ENCODE measurements at regions not wholly inside any gene's neighbourhood (a gene's known extent, or its start where the extent isn't known, plus 50 kb on each side); places are given as distances from the start of the nearest gene placed in this dataset.
"Not testable (repeated sequence)": the region's sequence is repeated elsewhere in the genome, so short reads cannot be mapped to it uniquely, and the experiment has no call there.

- Histone ChIP-seq H3K4me3 (replicated peaks in 1 of 3) (no peak overlapping the region), H3K36me3 (no peaks in the 10 kb centered on the region), H3K27me3 (no peaks in the 10 kb centered on the region), H3K9me3 (no peaks in the 10 kb centered on the region), H3K4me1 (peaks cover 0 to 9% of the 10 kb centered on the region in 2 donors), H3K27ac (no peak overlapping the region)
- TF ChIP-seq, protein P1, sequence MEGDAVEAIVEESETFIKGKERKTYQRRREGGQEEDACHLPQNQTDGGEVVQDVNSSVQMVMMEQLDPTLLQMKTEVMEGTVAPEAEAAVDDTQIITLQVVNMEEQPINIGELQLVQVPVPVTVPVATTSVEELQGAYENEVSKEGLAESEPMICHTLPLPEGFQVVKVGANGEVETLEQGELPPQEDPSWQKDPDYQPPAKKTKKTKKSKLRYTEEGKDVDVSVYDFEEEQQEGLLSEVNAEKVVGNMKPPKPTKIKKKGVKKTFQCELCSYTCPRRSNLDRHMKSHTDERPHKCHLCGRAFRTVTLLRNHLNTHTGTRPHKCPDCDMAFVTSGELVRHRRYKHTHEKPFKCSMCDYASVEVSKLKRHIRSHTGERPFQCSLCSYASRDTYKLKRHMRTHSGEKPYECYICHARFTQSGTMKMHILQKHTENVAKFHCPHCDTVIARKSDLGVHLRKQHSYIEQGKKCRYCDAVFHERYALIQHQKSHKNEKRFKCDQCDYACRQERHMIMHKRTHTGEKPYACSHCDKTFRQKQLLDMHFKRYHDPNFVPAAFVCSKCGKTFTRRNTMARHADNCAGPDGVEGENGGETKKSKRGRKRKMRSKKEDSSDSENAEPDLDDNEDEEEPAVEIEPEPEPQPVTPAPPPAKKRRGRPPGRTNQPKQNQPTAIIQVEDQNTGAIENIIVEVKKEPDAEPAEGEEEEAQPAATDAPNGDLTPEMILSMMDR (IDR thresholded peaks at IDR 0.05): no peak
- no peak for TF ChIP-seq POLR2A (IDR thresholded peaks at IDR 0.05)
- WGBS, 2 donors: 70 to 88% methylated on average over 1 of the region's 1 CpG
- intact Hi-C loops (cut with DNase I): no loop called here
- no peak for DNase-seq
Observed at GRCh38 chr21:15976807-15977206, 247.0 kb downstream of the USP25 start.

GRCh38 chr21:15978215-15978738 is 248.5 kb downstream of the USP25 start:
- no peak overlapping the region for H3K27ac ChIP-seq
- no peak for TF ChIP-seq POLR2A (IDR thresholded peaks at IDR 0.05)
- TF ChIP-seq, protein P1 (IDR thresholded peaks at IDR 0.05): no peak
- WGBS, 2 donors: 20 to 29% methylated on average over 3 of the region's 3 CpGs
- H3K27me3 ChIP-seq: no peaks in the 10 kb centered on the region
- intact Hi-C loops (cut with DNase I): no loop called here
- DNase-seq: peak in 1 of 2 donors; percentile 3
- peaks cover 0 to 9% of the 10 kb centered on the region in 2 donors for H3K4me1 ChIP-seq
- no peak overlapping the region for H3K4me3 ChIP-seq (replicated peaks in 1 of 3)
- no peaks in the 10 kb centered on the region for H3K36me3 ChIP-seq
- H3K9me3 ChIP-seq: no peaks in the 10 kb centered on the region

- DNase-seq; intact Hi-C loops (cut with DNase I): not testable (repeated sequence)
- WGBS, 2 donors: 96% methylated on average over 6 of the region's 6 CpGs
Observed at GRCh38 chr21:15979493-15979892, 249.7 kb downstream of the USP25 start.

GRCh38 chr21:15986277-15986676 is 256.5 kb downstream of the USP25 start:
- TF ChIP-seq, protein P1 (IDR thresholded peaks at IDR 0.05): no peak
- TF ChIP-seq POLR2A (IDR thresholded peaks at IDR 0.05): no peak
- no peaks in the 10 kb centered on the region for H3K27me3 ChIP-seq
- H3K9me3 ChIP-seq: no peaks in the 10 kb centered on the region
- intact Hi-C loops (cut with DNase I): no loop called here
- H3K4me1 ChIP-seq: no peaks in the 10 kb centered on the region
- H3K36me3 ChIP-seq: no peaks in the 10 kb centered on the region
- no peak for DNase-seq
- WGBS, 2 donors: 76 to 85% methylated on average over 1 of the region's 1 CpG
- no peak overlapping the region for H3K27ac ChIP-seq
- H3K4me3 ChIP-seq (replicated peaks in 1 of 3): no peak overlapping the region

More at GRCh38 chr21:15979493-15979892, 249.7 kb downstream of the USP25 start:
- H3K4me1 ChIP-seq; H3K4me3 ChIP-seq (replicated peaks in 1 of 3); H3K36me3 ChIP-seq; H3K27ac ChIP-seq; H3K27me3 ChIP-seq; H3K9me3 ChIP-seq: not testable (repeated sequence)

GRCh38 chr21:15992171-15992570 is 262.4 kb downstream of the USP25 start:
- Histone ChIP-seq H3K27ac (no peak overlapping the region), H3K9me3 (no peaks in the 10 kb centered on the region), H3K36me3 (no peaks in the 10 kb centered on the region), H3K27me3 (no peaks in the 10 kb centered on the region), H3K4me1 (no peaks in the 10 kb centered on the region), H3K4me3 (replicated peaks in 1 of 3) (no peak overlapping the region)
- 50 to 58% methylated on average over 1 of the region's 1 CpG for WGBS, 2 donors
- TF ChIP-seq POLR2A (IDR thresholded peaks at IDR 0.05): no peak
- TF ChIP-seq, protein P1 (IDR thresholded peaks at IDR 0.05): no peak
- intact Hi-C loops (cut with DNase I): no loop called here
- DNase-seq: no peak

DNA sequence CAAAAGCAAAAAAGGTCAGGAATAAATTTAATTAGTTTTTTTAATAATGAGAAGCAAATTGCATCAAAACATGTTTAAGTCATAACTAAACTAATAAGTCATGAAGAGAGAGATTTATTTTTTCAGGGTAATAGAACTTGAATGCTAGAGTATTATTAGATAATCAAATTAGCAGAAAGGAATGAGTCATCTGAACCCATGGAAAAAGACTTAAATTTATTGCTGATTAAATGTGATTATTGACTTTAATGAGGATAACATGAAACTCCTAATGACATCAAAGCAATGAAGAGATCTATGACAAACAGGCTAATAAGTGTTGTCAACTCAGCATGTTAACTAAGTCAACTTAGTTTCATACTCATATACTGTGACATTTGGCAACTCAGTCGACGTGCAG is 264.2 kb downstream of the USP25 start:
- no peaks in the 10 kb centered on the region for H3K4me1 ChIP-seq
- 98 to 99% methylated on average over 2 of the region's 2 CpGs for WGBS, 2 donors
- H3K36me3 ChIP-seq: no peaks in the 10 kb centered on the region
- H3K27me3 ChIP-seq: no peaks in the 10 kb centered on the region
- no peak for TF ChIP-seq POLR2A (IDR thresholded peaks at IDR 0.05)
- TF ChIP-seq, protein P1 (IDR thresholded peaks at IDR 0.05): no peak
- H3K9me3 ChIP-seq: no peaks in the 10 kb centered on the region
- intact Hi-C loops (cut with DNase I): no loop called here
- no peak overlapping the region for H3K4me3 ChIP-seq (replicated peaks in 1 of 3)
- no peak overlapping the region for H3K27ac ChIP-seq
- no peak for DNase-seq
